OCI-LY1 (cell line): ENCODE measurements at regions not wholly inside any gene's neighbourhood (a gene's known extent, or its start where the extent isn't known, plus 50 kb on each side); places are given as distances from the start of the nearest gene placed in this dataset.

Experiments used
- CTCF ChIP-seq: fragments of 200-600 bp; sonication (generic), shearing (Covaris generic); IDR thresholded peaks from 2 replicates; pipeline ENCODE4 v1.5.1; 2017; ENCODE audit warnings: mild to moderate bottlenecking, antibody characterized with exemption, low read length, moderate library complexity, mixed read lengths
- EZH2 ChIP-seq: fragments of 200-600 bp; sonication (generic), shearing (Covaris generic); IDR thresholded peaks from 2 replicates; pipeline ENCODE4 v1.8.0; 2017; ENCODE audit warnings: borderline replicate concordance, mixed run types, mild to moderate bottlenecking, antibody characterized with exemption, low read length, moderate library complexity, mixed read lengths

- no peak for TF ChIP-seq CTCF
- TF ChIP-seq EZH2: no peak
These were observed 342.0 kb upstream of the ACVR2A start for GRCh38 chr2:147502711-147503290.
